ENCODE measurements at regions not wholly inside any gene's neighbourhood (a gene's known extent, or its start where the extent isn't known, plus 50 kb on each side); places are given as distances from the start of the nearest gene placed in this dataset.

DNA sequence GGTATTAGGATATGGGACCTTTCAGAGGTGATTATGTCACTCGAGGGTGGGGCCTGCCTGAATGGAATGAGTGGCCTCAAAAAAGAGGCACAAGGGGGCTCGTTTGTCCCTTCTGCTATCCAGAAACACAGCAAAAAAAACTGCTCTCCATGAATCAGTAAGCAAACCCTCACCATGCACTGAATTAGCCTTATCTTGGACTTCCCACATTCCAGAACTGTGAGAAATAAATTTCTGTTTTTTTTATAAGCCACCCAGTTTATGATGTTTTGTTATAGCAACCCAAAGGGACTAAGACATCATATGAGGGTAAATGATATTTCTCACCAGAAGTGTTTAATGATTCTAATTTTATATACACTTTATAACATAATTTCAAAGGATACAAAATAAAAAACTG is 476.6 kb upstream of the EDIL3 start (continued):
- TF ChIP-seq GABPA (IDR thresholded peaks at IDR 0.05; ENCODE audit: borderline replicate concordance, insufficient read depth, low read length) (no peak), HDAC2 (IDR thresholded peaks at IDR 0.05; ENCODE audit: borderline replicate concordance in 1 of 2, low read depth in 2 of 2, low read length in 2 of 2) (no peak), TBP (IDR thresholded peaks at IDR 0.05; ENCODE audit: low read depth, low read length) (no peak), EZH2 (IDR thresholded peaks at IDR 0.05; ENCODE audit: low read depth, low read length, severe bottlenecking) (no peak), RBBP5 (IDR thresholded peaks at IDR 0.05; ENCODE audit: borderline replicate concordance, low read depth, low read length) (no peak), GTF2F1 (IDR thresholded peaks at IDR 0.05; ENCODE audit: borderline replicate concordance, low read depth, low read length) (no peak)

Data from H1 (cell line).